OCI-LY3 (cell line): ENCODE measurements at regions not wholly inside any gene's neighbourhood (a gene's known extent, or its start where the extent isn't known, plus 50 kb on each side); places are given as distances from the start of the nearest gene placed in this dataset.

ENCODE experiments used
- CTCF ChIP-seq: fragments of 200-600, 300-600 bp; sonication (generic); IDR thresholded peaks from 2 replicates; pipeline ENCODE4 v1.5.1; 2014; ENCODE audit warnings: antibody characterized with exemption, low read length, low read depth
- EZH2phosphoT487 ChIP-seq: fragments of 200-600 bp; shearing (Covaris generic); IDR thresholded peaks from 2 replicates; pipeline ENCODE4 v1.6.1; 2018; ENCODE audit warnings: antibody characterized with exemption, mixed run types, low read depth

GRCh38 chrX:150236327-150236726 is 126.8 kb upstream of the MAMLD1 start:
- no peak for TF ChIP-seq CTCF
- no peak for TF ChIP-seq EZH2phosphoT487
